DMS114 treated with DMSO at 0.1 percent for 48 hours (cell line): ENCODE measurements at regions not wholly inside any gene's neighbourhood (a gene's known extent, or its start where the extent isn't known, plus 50 kb on each side); places are given as distances from the start of the nearest gene placed in this dataset.
"Not testable (repeated sequence)": the region's sequence is repeated elsewhere in the genome, so short reads cannot be mapped to it uniquely, and the experiment has no call there.

Experiments used
- DNase-seq: peaks from one replicate; lab custom pipeline; 2025; ENCODE audit not compliant: unreplicated experiment; lab: John Stamatoyannopoulos, UW

DNA sequence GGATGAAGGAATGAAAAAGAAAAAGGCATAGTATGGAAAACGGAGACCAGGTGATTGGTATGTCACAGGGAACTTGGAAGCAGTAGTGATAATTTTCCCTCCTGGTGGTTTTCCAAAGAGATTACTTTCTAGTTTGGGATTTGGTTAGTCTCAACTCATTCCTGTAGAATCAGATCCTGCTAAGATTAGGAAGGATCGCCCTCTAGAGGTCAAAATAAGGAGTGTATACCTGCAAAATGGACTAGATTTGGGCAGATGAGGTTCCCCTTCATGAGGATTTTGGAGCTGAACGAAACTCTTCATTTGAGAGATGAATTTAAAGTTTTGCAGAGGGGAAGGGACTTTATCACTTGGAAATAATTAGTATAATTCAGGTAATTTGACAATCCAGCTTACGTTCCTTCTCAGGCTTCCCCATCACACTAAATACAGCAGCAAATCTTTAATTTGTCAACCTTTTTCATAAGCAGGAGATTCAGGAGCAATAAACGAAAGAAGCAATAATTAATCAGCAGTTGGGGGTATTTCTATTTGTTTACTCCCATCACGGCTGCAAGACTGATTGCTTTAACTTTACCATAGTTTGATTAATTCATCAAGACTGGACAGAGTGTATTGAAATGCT, 65.2 kb downstream of the CCDC195 start:
- DNase-seq: peak; percentile 53

DNA sequence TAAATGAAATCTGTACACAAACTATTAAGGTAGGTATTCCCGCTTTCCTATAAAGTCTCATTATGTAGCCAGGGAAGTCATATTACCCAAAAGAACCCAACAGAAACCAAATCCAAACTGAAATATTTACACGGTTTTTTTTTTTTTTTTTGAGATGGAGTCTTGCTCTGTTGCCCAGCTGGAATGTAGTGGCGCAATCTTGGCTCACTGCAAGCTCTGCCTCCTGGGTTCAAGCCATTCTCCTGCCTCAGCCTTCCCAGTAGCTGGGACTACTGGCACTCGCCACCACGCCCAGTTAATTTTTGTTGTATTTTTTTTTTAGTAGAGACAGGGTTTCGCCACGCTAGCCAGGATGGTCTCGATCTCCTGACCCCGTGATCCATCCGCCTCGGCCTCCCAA, 62.5 kb upstream of the CUL3 start:
- not testable (repeated sequence) for DNase-seq

DNA sequence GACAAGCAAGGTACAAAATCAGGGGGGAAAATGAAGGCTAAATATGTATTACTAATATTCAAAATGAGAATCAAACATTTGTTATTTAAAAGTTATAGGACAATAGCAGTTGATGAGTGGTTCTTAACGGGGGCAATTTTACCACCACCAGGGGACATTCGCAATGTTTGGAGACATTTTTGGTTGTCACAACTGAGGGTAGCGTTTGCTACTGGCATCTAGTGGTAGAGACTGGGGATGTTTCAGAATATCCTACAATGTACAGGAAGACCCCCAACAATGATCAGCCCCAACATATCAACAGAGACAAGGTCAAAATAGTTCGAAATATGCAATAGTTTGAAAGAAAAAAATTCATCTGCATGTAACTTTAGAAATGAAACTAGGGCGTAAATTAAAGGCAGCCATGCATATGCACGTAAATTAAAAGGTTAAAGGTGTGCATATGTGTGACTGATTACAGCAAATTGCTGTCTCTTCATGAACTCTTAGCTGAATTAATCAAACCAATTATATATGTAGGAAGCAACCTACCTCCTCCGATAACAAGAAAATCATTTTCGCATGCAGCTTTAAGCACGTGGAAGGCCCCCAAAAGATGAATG, 61.2 kb upstream of the CUL3 start:
- peak; percentile 24 for DNase-seq

DNA sequence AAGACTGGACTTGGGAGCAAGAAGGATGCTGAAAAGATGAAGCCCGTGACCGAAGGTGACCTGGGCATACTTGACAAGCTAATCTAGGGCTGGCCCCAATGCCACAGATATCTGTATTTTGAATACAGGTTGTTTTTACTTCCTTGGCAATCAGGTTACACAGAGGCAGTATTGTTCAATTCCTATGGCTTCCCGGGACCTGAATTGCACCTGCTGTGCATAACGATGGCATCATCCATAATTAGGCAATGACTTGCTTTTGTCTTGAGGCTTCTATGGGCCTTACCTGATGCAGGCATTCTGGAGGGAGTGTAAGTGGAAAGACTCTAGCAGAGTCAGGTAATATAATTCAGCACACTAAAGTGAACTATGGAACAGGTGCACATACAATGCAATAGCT, 60.6 kb upstream of the CUL3 start:
- DNase-seq: no peak

DNA sequence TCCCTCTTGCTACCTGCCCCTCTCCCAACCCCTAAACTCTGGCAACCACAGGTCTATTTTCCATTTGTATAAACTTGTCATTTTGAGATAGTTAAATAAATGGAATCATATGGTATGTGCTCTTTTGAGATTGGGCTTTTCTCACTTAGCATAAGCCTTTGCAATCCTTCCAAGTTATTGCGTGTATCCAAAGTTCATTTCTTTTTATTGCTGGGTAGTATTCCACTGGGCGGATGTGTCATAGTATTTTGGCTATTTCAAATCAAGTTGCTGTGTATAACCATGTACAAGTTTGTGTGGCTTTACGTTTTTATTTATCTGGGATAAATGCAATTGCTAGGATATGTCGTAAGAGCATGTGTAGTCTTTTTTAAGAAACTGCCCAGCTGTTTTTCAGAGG, 55.5 kb upstream of the CUL3 start:
- DNase-seq: no peak

DNA sequence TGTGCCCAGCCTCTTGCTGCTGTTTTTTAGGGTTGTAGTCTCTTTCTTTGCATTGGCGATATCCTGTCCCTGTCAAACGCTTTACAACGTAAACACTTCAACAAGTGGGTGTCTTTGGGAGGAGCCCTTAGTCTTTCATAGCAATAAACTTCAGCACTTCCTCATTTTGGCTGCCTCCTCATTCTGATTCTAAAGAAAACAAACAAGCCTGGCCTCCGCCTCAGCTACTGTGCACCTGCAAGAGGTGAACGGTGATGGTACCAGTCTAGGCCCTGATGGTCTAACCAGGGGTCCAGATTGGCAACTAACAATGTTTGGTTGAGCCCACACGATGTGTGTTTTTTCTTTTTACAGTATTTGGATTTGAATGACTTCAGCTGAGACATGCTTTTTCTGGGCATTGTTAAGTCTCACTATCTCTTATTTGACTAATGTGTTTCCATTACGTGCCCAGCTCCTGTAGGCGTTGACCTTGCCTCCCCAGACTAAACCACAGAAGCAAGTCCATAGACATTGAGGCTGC, 53.2 kb upstream of the CUL3 start:
- no peak for DNase-seq
